Thoracic aorta (tissue), 2 donors: ENCODE measurements at regions not wholly inside any gene's neighbourhood (a gene's known extent, or its start where the extent isn't known, plus 50 kb on each side); places are given as distances from the start of the nearest gene placed in this dataset.

Experiments used
- ATAC-seq: fragments of 150-250 bp; one replicate; pipeline ENCODE4 v1.8.0; 2017; ENCODE audit warnings: low read depth; ENCODE audit not compliant: insufficient number of reproducible peaks, low FRiP score
- DNase-seq: peaks from one replicate; pipeline ENCODE4 v3.0.0-alpha.2; 2020; ENCODE audit warnings: low spot score
- H3K27ac ChIP-seq, 2 donors: fragments of 200-600 bp; sonication (generic); 1 replicate in 1 of 2; 2 replicates in 1 of 2; pipeline ENCODE4 v1.5.1; 2016; ENCODE audit warnings: mild to moderate bottlenecking in 2 of 2, moderate library complexity in 2 of 2
- H3K27me3 ChIP-seq: fragments of 200-600 bp; sonication (generic); replicated peaks from 2 replicates; pipeline ENCODE4 v1.6.0; 2016; ENCODE audit warnings: mild to moderate bottlenecking; ENCODE audit not compliant: insufficient read depth
- H3K36me3 ChIP-seq: fragments of 200-600 bp; sonication (generic); one replicate; pipeline ENCODE4 v1.5.1; 2016
- H3K4me1 ChIP-seq, 2 donors: fragments of 200-600 bp; sonication (generic); 1 replicate in 1 of 2; 2 replicates in 1 of 2; pipeline versions ENCODE4 v1.5.1 to v1.6.0; 2016; ENCODE audit warnings: low read depth in 2 of 2, mild to moderate bottlenecking in 1 of 2; ENCODE audit not compliant: control insufficient read depth in 1 of 2
- H3K4me3 ChIP-seq: fragments of 200-600 bp; sonication (generic); 2 replicates; pipeline ENCODE4 v1.5.1; 2016; ENCODE audit warnings: mild to moderate bottlenecking
- H3K9me3 ChIP-seq: fragments of 200-600 bp; sonication (generic); 2 replicates; pipeline ENCODE4 v1.5.1; 2016
- CTCF ChIP-seq: fragments of 200-600 bp; sonication (generic); IDR thresholded peaks from one replicate; pipeline ENCODE4 v1.5.1; 2019; ENCODE audit warnings: antibody characterized with exemption

GRCh38 chr5:121296356-121296755 is 555.3 kb upstream of the FTMT start:
- no peak overlapping the region for H3K27ac ChIP-seq
- H3K36me3 ChIP-seq = no peaks in the 10 kb centered on the region
- ATAC-seq = no peak
- no peaks in the 10 kb centered on the region for H3K4me1 ChIP-seq
- no peak for DNase-seq
- H3K4me3 ChIP-seq = no peak overlapping the region
- no peaks in the 10 kb centered on the region for H3K9me3 ChIP-seq
- no peak for TF ChIP-seq CTCF
- H3K27me3 ChIP-seq = no peaks in the 10 kb centered on the region

GRCh38 chr5:121299153-121299552 is 552.5 kb upstream of the FTMT start:
- no peak for DNase-seq
- Histone ChIP-seq H3K4me3 (no peak overlapping the region), H3K36me3 (no peaks in the 10 kb centered on the region), H3K27me3 (no peaks in the 10 kb centered on the region), H3K9me3 (no peaks in the 10 kb centered on the region), H3K27ac (no peak overlapping the region), H3K4me1 (no peaks in the 10 kb centered on the region)
- ATAC-seq = no peak
- no peak for TF ChIP-seq CTCF

- no peak for ATAC-seq
- Histone ChIP-seq H3K27ac (no peak overlapping the region), H3K4me1 (no peaks in the 10 kb centered on the region), H3K4me3 (no peak overlapping the region), H3K27me3 (no peaks in the 10 kb centered on the region), H3K9me3 (no peaks in the 10 kb centered on the region), H3K36me3 (no peaks in the 10 kb centered on the region)
- DNase-seq = no peak
- TF ChIP-seq CTCF = no peak
These were observed 546.8 kb upstream of the FTMT start for GRCh38 chr5:121304838-121305237.

GRCh38 chr5:121313886-121314285 is 537.8 kb upstream of the FTMT start:
- Histone ChIP-seq H3K4me1 (no peaks in the 10 kb centered on the region), H3K27ac (no peak overlapping the region), H3K36me3 (no peaks in the 10 kb centered on the region), H3K4me3 (no peak overlapping the region), H3K27me3 (no peaks in the 10 kb centered on the region), H3K9me3 (no peaks in the 10 kb centered on the region)
- TF ChIP-seq CTCF = no peak
- DNase-seq = no peak
- no peak for ATAC-seq

- no peak overlapping the region for H3K4me3 ChIP-seq
These were observed 535.9 kb upstream of the FTMT start for GRCh38 chr5:121315786-121316185.

More at GRCh38 chr5:121315786-121316185, 535.9 kb upstream of the FTMT start:
- Histone ChIP-seq H3K4me1 (no peaks in the 10 kb centered on the region), H3K27ac (no peak overlapping the region), H3K36me3 (no peaks in the 10 kb centered on the region), H3K9me3 (no peaks in the 10 kb centered on the region), H3K27me3 (no peaks in the 10 kb centered on the region)
- ATAC-seq (no peak), DNase-seq (no peak)
- no peak for TF ChIP-seq CTCF
